ENCODE measurements at regions not wholly inside any gene's neighbourhood (a gene's known extent, or its start where the extent isn't known, plus 50 kb on each side); places are given as distances from the start of the nearest gene placed in this dataset.

DNA sequence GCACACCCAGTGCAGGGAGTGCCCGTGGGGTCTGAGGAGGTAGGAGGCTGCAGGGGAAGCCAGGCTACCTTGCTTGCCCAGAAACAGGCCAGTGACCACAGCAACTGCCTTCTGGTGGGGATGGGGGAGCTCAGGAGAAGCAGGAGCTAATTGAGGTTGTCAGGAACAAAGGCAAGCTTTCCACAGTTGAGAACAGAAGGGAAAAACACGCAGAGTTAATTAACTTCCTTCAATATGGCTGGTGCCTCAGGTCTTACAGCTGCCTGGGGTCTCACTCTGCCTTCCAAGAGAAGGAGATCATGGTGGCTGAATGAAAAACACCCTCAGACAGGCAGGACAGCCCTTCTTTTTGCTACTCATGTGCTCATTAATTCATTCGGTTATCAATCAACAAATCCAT lies 127.9 kb upstream of the SYT13 start:
- TF ChIP-seq, protein P1, sequence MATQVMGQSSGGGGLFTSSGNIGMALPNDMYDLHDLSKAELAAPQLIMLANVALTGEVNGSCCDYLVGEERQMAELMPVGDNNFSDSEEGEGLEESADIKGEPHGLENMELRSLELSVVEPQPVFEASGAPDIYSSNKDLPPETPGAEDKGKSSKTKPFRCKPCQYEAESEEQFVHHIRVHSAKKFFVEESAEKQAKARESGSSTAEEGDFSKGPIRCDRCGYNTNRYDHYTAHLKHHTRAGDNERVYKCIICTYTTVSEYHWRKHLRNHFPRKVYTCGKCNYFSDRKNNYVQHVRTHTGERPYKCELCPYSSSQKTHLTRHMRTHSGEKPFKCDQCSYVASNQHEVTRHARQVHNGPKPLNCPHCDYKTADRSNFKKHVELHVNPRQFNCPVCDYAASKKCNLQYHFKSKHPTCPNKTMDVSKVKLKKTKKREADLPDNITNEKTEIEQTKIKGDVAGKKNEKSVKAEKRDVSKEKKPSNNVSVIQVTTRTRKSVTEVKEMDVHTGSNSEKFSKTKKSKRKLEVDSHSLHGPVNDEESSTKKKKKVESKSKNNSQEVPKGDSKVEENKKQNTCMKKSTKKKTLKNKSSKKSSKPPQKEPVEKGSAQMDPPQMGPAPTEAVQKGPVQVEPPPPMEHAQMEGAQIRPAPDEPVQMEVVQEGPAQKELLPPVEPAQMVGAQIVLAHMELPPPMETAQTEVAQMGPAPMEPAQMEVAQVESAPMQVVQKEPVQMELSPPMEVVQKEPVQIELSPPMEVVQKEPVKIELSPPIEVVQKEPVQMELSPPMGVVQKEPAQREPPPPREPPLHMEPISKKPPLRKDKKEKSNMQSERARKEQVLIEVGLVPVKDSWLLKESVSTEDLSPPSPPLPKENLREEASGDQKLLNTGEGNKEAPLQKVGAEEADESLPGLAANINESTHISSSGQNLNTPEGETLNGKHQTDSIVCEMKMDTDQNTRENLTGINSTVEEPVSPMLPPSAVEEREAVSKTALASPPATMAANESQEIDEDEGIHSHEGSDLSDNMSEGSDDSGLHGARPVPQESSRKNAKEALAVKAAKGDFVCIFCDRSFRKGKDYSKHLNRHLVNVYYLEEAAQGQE (IDR thresholded peaks at IDR 0.05; ENCODE audit: insufficient read depth in 1 of 2, low read depth in 2 of 2, low read length in 2 of 2) = no peak

DNA sequence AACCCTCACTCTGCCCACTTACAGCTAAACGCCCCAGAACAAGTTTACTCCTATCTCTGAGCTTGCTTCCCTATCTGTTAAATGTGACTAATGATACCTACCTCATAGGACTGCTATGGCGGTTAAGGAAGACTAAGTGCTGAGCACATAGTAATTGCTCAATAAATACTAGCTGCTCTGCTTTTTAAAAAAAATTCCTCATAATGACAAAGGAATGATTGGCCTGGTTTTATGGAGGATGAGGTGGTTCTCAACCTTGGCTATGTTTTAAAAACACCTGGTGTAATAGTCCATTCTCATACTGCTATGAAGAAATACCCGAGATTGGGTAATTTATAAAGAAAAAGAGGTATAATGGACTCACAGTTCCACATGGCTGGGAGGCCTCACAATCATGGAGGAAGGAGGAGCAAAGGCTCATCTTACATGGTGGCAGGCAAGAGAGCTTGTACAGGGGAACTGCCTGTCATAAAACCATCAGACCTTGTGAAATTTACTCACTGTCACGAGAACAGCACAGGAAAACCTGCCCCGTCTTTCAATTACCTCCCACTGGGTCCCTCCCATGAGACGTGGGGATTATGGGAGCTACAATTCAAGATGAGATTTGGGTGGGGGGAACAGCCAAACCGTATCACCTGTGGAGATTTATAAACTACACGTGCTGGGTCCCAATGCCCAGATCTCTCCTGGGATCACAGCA lies 127.2 kb upstream of the SYT13 start:
- TF ChIP-seq TAF1 (IDR thresholded peaks at IDR 0.05; ENCODE audit: borderline replicate concordance, insufficient read depth, low read length) = no peak
- TF ChIP-seq POLR2AphosphoS5 (IDR thresholded peaks at IDR 0.05; ENCODE audit: low read depth, low read length) = no peak
- TF ChIP-seq, protein P1 (IDR thresholded peaks at IDR 0.05; ENCODE audit: insufficient read depth in 1 of 2, low read depth in 2 of 2, low read length in 2 of 2) = no peak
- no peak for TF ChIP-seq FOXP2 (optimal IDR thresholded peaks at IDR 0.05; ENCODE audit: borderline replicate concordance, extremely low read depth, extremely low read length, insufficient read depth)
- TF ChIP-seq SIN3A (IDR thresholded peaks at IDR 0.05; ENCODE audit: borderline replicate concordance, insufficient read depth, low read length) = no peak

DNA sequence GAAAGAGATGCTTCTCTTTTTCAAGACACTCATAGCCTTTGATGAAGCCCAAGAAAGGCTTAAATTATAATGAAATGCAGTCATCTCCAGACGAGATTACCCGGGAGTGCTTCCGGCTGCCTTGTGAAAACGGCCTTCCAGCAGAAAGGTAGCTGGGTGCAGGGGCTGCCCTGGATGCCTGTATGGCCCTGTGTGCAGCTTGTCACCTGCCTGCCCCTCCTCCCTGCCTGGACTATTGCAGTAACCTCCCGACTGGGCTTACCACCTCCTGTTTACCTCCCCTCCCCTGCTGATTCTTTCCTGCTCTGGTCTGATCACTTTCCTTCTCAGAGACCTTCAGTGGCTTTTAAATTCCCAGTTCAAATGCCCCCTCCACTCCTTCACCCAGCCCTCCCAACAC lies 126.4 kb upstream of the SYT13 start:
- TF ChIP-seq FOXP2 (optimal IDR thresholded peaks at IDR 0.05; ENCODE audit: borderline replicate concordance, extremely low read depth, extremely low read length, insufficient read depth) (no peak), TAF1 (IDR thresholded peaks at IDR 0.05; ENCODE audit: borderline replicate concordance, insufficient read depth, low read length) (no peak), SIN3A (IDR thresholded peaks at IDR 0.05; ENCODE audit: borderline replicate concordance, insufficient read depth, low read length) (no peak), POLR2AphosphoS5 (IDR thresholded peaks at IDR 0.05; ENCODE audit: low read depth, low read length) (no peak)
- TF ChIP-seq, protein P1 (IDR thresholded peaks at IDR 0.05; ENCODE audit: insufficient read depth in 1 of 2, low read depth in 2 of 2, low read length in 2 of 2) = no peak

DNA sequence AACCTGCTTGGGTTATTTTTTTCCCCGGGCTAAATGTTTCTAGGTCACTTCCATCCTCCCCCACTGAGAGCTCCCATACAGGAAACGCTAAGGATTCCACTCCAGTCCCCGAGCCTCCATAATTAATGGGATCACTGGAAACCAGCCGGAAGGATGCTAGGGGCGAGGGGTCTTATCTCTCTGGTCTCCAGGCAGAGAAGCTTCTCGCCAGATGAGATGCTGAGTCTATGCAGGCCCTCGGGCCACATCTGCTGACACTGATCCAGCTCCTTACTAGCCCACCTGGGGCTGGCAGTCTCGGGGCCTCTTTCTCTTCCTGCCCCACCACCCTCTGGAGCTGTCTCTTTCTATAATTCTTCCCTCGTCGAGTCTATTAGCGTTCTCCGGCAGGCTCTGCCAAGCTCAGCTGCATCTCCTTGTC lies 125.9 kb upstream of the SYT13 start:
- TF ChIP-seq TAF1 (IDR thresholded peaks at IDR 0.05; ENCODE audit: borderline replicate concordance, insufficient read depth, low read length) = no peak

DNA sequence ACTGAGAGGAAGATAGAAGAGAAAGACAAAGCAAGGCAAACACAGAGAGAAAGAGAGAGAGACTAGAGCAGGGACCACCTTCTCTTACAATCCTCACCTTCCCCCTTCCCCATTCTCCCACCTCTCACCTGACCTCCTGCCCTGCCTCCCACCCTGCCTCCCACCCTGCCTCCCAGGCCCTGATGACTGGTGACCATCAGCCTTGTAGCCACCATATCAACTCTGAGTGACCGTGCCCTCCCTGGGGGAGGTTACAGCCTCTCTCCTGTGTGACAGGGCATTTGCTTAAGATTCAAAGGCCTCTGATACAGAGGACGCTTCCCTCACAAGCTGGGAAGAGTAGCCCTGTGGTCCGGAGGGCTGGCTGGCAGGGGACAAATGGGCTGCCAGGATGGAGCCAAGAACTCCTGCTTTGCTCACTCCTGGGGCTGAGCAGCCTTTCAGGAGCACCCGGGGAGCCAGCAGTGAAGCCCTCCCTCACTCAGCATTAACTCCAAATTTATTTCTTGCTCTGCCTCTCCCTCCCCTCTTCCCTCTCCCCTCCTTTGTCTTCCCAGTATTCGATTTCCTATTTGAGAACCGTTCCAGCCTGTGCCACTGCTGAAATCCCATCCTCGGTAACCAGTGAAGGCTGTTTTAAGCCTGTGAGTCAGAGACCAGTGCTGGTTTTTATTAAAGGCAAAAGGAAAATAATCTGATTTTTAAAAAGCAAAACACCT lies 125.2 kb upstream of the SYT13 start:
- TF ChIP-seq FOXP2 (optimal IDR thresholded peaks at IDR 0.05; ENCODE audit: borderline replicate concordance, extremely low read depth, extremely low read length, insufficient read depth) (no peak), TAF1 (IDR thresholded peaks at IDR 0.05; ENCODE audit: borderline replicate concordance, insufficient read depth, low read length) (no peak), SIN3A (IDR thresholded peaks at IDR 0.05; ENCODE audit: borderline replicate concordance, insufficient read depth, low read length) (no peak), POLR2AphosphoS5 (IDR thresholded peaks at IDR 0.05; ENCODE audit: low read depth, low read length) (no peak)
- TF ChIP-seq, protein P1 (IDR thresholded peaks at IDR 0.05; ENCODE audit: insufficient read depth in 1 of 2, low read depth in 2 of 2, low read length in 2 of 2) = no peak
